WTC11 (cell line): ENCODE measurements at regions not wholly inside any gene's neighbourhood (a gene's known extent, or its start where the extent isn't known, plus 50 kb on each side); places are given as distances from the start of the nearest gene placed in this dataset.

Source experiments
- ATAC-seq: fragments of 200-7000 bp; cut with Tn5 transposase; 2 replicates; pipeline ENCODE4 v1.10.0; 2021; ENCODE audit warnings: mild to moderate bottlenecking, moderate library complexity
- CTCF ChIA-PET: fragments of 300-600 bp; sonication (Branson Sonifier 250); formaldehyde crosslinking; loops from one replicate; lab custom pipeline; 2021; ENCODE audit warnings: antibody characterized with exemption; lab: Charles Lee
- POLR2A ChIA-PET: fragments of 350-600 bp; sonication (Branson Sonifier 250); formaldehyde crosslinking; loops from one replicate; lab custom pipeline; 2021; ENCODE audit warnings: antibody characterized with exemption; lab: Charles Lee
- DNase-seq: peaks from one replicate; pipeline ENCODE4 v3.0.0; 2021; ENCODE audit warnings: low spot score
- H3K27ac Mint-ChIP-seq: 2 replicates; pipeline ENCODE4 v1.8.0; 2021; ENCODE audit warnings: mixed read lengths
- H3K27me3 Mint-ChIP-seq: 2 replicates; pipeline ENCODE4 v1.8.0; 2021; ENCODE audit warnings: low read depth, mild to moderate bottlenecking, moderate library complexity, mixed read lengths
- H3K36me3 Mint-ChIP-seq: 2 replicates; pipeline ENCODE4 v1.8.0; 2021; ENCODE audit warnings: mixed read lengths
- H3K4me1 Mint-ChIP-seq: 2 replicates; pipeline ENCODE4 v1.8.0; 2022; ENCODE audit warnings: mixed read lengths
- H3K4me3 Mint-ChIP-seq: 2 replicates; pipeline ENCODE4 v1.8.0; 2021; ENCODE audit warnings: mild to moderate bottlenecking, moderate library complexity, mixed read lengths
- H3K9me3 Mint-ChIP-seq: 2 replicates; pipeline ENCODE4 v1.8.0; 2021; ENCODE audit warnings: mixed read lengths
- FOXJ3 ChIP-seq: sonication (generic); formaldehyde crosslinking; IDR thresholded peaks from 2 replicates; pipeline ENCODE4 v1.9.0; 2021; ENCODE audit warnings: missing genetic modification reagents, mild to moderate bottlenecking, borderline replicate concordance
- GRHL2 ChIP-seq: fragments of 250-450 bp; sonication (Bioruptor Pico); IDR thresholded peaks from 2 replicates; pipeline ENCODE4 v1.8.0; 2022; ENCODE audit warnings: mild to moderate bottlenecking, moderate library complexity; ENCODE audit not compliant: insufficient replicate concordance, severe bottlenecking
- HMGA2 ChIP-seq: fragments of 250-450 bp; sonication (Bioruptor Pico); IDR thresholded peaks from 2 replicates; pipeline ENCODE4 v1.4.0; 2021; ENCODE audit warnings: mild to moderate bottlenecking, moderate library complexity
- KAT7 ChIP-seq: sonication (generic); formaldehyde crosslinking; IDR thresholded peaks from 2 replicates; pipeline ENCODE4 v1.8.1; 2023; ENCODE audit warnings: missing genetic modification reagents, mild to moderate bottlenecking, borderline replicate concordance
- NR1H2 ChIP-seq: sonication (generic); formaldehyde crosslinking; IDR thresholded peaks from 2 replicates; pipeline ENCODE4 v1.9.0; 2021; ENCODE audit warnings: mild to moderate bottlenecking, moderate library complexity, missing genetic modification reagents
- RORB ChIP-seq: fragments of 250-450 bp; sonication (Bioruptor Pico); IDR thresholded peaks from 2 replicates; pipeline ENCODE4 v1.9.0; 2021; ENCODE audit warnings: mild to moderate bottlenecking
- TCF7 ChIP-seq: sonication (generic); formaldehyde crosslinking; IDR thresholded peaks from 2 replicates; pipeline ENCODE4 v1.8.0; 2022; ENCODE audit warnings: mild to moderate bottlenecking, low read depth, missing genetic modification reagents, moderate library complexity
- ZNF138 ChIP-seq: sonication (generic); formaldehyde crosslinking; conservative IDR thresholded peaks from 2 replicates; pipeline ENCODE4 v1.8.1; 2022; ENCODE audit warnings: mild to moderate bottlenecking, moderate library complexity, missing genetic modification reagents
- ZNF317 ChIP-seq: sonication (generic); formaldehyde crosslinking; IDR thresholded peaks from 2 replicates; pipeline ENCODE4 v1.8.1; 2023; ENCODE audit warnings: low read depth, mild to moderate bottlenecking, moderate library complexity, missing genetic modification reagents, borderline replicate concordance
- TF ChIP-seq, protein P1 (sequence below): fragments of 250-450 bp; sonication (Bioruptor Pico); IDR thresholded peaks from 2 replicates; pipeline ENCODE4 v1.9.0; 2021; ENCODE audit warnings: moderate library complexity, mild to moderate bottlenecking, inconsistent platforms, borderline replicate concordance
- TF ChIP-seq, protein P2 (sequence below): fragments of 250-450 bp; sonication (Bioruptor Pico); IDR thresholded peaks from 2 replicates; pipeline ENCODE4 v1.8.0; 2021; ENCODE audit warnings: mild to moderate bottlenecking
- TF ChIP-seq, protein P3 (sequence below): sonication (generic); formaldehyde crosslinking; IDR thresholded peaks from 2 replicates; pipeline ENCODE4 v1.8.0; 2023; ENCODE audit warnings: missing genetic modification reagents, mild to moderate bottlenecking, borderline replicate concordance
- TF ChIP-seq, protein P4 (sequence below): sonication (generic); formaldehyde crosslinking; IDR thresholded peaks from 2 replicates; pipeline ENCODE4 v1.8.0; 2023; ENCODE audit warnings: missing genetic modification reagents
- TF ChIP-seq, protein P5 (sequence below): sonication (generic); formaldehyde crosslinking; IDR thresholded peaks from 2 replicates; pipeline ENCODE4 v1.8.0; 2022; ENCODE audit warnings: missing genetic modification reagents
- TF ChIP-seq, protein P6 (sequence below): sonication (generic); formaldehyde crosslinking; IDR thresholded peaks from 2 replicates; pipeline ENCODE4 v1.8.1; 2023; ENCODE audit warnings: mild to moderate bottlenecking, missing genetic modification reagents, moderate library complexity
- TF ChIP-seq, protein P7 (sequence below): fragments of 250-450 bp; sonication (Bioruptor Pico); IDR thresholded peaks from 2 replicates; pipeline ENCODE4 v2.1.2; 2022; ENCODE audit warnings: mild to moderate bottlenecking, moderate library complexity
- TF ChIP-seq, protein P8 (sequence below): sonication (generic); formaldehyde crosslinking; IDR thresholded peaks from 2 replicates; pipeline ENCODE4 v1.8.0; 2022; ENCODE audit warnings: mild to moderate bottlenecking, missing genetic modification reagents
- TF ChIP-seq, protein P9 (sequence below): sonication (generic); formaldehyde crosslinking; IDR thresholded peaks from 2 replicates; pipeline ENCODE4 v1.8.1; 2023; ENCODE audit warnings: mild to moderate bottlenecking, moderate library complexity, missing genetic modification reagents

DNA sequence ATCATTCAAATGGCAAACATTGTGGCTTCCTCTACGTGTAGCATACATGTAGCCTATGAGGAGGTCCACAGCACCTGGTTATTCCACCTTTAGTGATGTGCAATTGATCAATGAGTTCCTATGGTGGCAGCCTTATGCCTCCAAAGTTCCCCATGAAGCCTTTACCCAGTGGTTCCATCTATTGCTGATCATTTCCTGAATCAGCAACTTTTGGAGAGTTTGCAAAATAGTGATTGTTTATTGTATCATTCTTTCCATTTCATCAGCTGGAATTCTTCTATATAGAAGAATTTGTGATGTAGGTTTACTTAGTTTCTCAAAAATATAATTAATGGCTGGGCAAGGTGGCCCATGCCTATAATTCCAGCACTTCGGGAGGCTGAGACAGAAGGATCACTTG lies 380.2 kb upstream of the MKI67 start:
- H3K36me3 Mint-ChIP-seq = peaks cover 3% of the 10 kb centered on the region
- H3K9me3 Mint-ChIP-seq = peaks cover 17% of the 10 kb centered on the region
- DNase-seq (no peak), ATAC-seq (no peak)
- no peak for TF ChIP-seq HMGA2
- TF ChIP-seq TCF7 (CRISPR knock-in tag) = no peak
- TF ChIP-seq, protein P1, sequence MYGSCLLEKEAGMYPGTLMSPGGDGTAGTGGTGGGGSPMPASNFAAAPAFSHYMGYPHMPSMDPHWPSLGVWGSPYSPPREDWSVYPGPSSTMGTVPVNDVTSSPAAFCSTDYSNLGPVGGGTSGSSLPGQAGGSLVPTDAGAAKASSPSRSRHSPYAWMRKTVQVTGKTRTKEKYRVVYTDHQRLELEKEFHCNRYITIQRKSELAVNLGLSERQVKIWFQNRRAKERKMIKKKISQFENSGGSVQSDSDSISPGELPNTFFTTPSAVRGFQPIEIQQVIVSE (CRISPR knock-in tag) = no peak
- TF ChIP-seq, protein P2, sequence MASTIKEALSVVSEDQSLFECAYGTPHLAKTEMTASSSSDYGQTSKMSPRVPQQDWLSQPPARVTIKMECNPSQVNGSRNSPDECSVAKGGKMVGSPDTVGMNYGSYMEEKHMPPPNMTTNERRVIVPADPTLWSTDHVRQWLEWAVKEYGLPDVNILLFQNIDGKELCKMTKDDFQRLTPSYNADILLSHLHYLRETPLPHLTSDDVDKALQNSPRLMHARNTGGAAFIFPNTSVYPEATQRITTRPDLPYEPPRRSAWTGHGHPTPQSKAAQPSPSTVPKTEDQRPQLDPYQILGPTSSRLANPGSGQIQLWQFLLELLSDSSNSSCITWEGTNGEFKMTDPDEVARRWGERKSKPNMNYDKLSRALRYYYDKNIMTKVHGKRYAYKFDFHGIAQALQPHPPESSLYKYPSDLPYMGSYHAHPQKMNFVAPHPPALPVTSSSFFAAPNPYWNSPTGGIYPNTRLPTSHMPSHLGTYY = no peak
- TF ChIP-seq, protein P3, sequence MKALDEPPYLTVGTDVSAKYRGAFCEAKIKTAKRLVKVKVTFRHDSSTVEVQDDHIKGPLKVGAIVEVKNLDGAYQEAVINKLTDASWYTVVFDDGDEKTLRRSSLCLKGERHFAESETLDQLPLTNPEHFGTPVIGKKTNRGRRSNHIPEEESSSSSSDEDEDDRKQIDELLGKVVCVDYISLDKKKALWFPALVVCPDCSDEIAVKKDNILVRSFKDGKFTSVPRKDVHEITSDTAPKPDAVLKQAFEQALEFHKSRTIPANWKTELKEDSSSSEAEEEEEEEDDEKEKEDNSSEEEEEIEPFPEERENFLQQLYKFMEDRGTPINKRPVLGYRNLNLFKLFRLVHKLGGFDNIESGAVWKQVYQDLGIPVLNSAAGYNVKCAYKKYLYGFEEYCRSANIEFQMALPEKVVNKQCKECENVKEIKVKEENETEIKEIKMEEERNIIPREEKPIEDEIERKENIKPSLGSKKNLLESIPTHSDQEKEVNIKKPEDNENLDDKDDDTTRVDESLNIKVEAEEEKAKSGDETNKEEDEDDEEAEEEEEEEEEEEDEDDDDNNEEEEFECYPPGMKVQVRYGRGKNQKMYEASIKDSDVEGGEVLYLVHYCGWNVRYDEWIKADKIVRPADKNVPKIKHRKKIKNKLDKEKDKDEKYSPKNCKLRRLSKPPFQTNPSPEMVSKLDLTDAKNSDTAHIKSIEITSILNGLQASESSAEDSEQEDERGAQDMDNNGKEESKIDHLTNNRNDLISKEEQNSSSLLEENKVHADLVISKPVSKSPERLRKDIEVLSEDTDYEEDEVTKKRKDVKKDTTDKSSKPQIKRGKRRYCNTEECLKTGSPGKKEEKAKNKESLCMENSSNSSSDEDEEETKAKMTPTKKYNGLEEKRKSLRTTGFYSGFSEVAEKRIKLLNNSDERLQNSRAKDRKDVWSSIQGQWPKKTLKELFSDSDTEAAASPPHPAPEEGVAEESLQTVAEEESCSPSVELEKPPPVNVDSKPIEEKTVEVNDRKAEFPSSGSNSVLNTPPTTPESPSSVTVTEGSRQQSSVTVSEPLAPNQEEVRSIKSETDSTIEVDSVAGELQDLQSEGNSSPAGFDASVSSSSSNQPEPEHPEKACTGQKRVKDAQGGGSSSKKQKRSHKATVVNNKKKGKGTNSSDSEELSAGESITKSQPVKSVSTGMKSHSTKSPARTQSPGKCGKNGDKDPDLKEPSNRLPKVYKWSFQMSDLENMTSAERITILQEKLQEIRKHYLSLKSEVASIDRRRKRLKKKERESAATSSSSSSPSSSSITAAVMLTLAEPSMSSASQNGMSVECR (CRISPR knock-in tag) = no peak
- TF ChIP-seq, protein P4, sequence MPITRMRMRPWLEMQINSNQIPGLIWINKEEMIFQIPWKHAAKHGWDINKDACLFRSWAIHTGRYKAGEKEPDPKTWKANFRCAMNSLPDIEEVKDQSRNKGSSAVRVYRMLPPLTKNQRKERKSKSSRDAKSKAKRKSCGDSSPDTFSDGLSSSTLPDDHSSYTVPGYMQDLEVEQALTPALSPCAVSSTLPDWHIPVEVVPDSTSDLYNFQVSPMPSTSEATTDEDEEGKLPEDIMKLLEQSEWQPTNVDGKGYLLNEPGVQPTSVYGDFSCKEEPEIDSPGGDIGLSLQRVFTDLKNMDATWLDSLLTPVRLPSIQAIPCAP (CRISPR knock-in tag) = no peak
- TF ChIP-seq ZNF138 = no peak
- TF ChIP-seq, protein P5, sequence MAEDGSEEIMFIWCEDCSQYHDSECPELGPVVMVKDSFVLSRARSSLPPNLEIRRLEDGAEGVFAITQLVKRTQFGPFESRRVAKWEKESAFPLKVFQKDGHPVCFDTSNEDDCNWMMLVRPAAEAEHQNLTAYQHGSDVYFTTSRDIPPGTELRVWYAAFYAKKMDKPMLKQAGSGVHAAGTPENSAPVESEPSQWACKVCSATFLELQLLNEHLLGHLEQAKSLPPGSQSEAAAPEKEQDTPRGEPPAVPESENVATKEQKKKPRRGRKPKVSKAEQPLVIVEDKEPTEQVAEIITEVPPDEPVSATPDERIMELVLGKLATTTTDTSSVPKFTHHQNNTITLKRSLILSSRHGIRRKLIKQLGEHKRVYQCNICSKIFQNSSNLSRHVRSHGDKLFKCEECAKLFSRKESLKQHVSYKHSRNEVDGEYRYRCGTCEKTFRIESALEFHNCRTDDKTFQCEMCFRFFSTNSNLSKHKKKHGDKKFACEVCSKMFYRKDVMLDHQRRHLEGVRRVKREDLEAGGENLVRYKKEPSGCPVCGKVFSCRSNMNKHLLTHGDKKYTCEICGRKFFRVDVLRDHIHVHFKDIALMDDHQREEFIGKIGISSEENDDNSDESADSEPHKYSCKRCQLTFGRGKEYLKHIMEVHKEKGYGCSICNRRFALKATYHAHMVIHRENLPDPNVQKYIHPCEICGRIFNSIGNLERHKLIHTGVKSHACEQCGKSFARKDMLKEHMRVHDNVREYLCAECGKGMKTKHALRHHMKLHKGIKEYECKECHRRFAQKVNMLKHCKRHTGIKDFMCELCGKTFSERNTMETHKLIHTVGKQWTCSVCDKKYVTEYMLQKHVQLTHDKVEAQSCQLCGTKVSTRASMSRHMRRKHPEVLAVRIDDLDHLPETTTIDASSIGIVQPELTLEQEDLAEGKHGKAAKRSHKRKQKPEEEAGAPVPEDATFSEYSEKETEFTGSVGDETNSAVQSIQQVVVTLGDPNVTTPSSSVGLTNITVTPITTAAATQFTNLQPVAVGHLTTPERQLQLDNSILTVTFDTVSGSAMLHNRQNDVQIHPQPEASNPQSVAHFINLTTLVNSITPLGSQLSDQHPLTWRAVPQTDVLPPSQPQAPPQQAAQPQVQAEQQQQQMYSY (CRISPR knock-in tag) = no peak
- TF ChIP-seq, protein P6, sequence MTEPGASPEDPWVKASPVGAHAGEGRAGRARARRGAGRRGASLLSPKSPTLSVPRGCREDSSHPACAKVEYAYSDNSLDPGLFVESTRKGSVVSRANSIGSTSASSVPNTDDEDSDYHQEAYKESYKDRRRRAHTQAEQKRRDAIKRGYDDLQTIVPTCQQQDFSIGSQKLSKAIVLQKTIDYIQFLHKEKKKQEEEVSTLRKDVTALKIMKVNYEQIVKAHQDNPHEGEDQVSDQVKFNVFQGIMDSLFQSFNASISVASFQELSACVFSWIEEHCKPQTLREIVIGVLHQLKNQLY (CRISPR knock-in tag) = no peak
- TF ChIP-seq ZNF317 (CRISPR knock-in tag) = no peak
- TF ChIP-seq, protein P7, sequence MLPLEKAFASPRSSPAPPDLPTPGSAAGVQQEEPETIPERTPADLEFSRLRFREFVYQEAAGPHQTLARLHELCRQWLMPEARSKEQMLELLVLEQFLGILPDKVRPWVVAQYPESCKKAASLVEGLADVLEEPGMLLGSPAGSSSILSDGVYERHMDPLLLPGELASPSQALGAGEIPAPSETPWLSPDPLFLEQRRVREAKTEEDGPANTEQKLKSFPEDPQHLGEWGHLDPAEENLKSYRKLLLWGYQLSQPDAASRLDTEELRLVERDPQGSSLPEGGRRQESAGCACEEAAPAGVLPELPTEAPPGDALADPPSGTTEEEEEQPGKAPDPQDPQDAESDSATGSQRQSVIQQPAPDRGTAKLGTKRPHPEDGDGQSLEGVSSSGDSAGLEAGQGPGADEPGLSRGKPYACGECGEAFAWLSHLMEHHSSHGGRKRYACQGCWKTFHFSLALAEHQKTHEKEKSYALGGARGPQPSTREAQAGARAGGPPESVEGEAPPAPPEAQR (CRISPR knock-in tag) = no peak
- ChIA-PET POLR2A (no interaction called here), CTCF (interaction anchor here (0.7 kb wide), 1 partner anchor 238 kb away, joined by 3 read pairs; no protein-coding TSS in a partner anchor)
- no peak overlapping the region for H3K27ac Mint-ChIP-seq
- no peak overlapping the region for H3K4me3 Mint-ChIP-seq
- peaks cover 14% of the 10 kb centered on the region for H3K4me1 Mint-ChIP-seq
- H3K27me3 Mint-ChIP-seq = 0 out of 2 replicates have a peak, but pooled peaks cover under 1% of the 10 kb centered on the region

DNA sequence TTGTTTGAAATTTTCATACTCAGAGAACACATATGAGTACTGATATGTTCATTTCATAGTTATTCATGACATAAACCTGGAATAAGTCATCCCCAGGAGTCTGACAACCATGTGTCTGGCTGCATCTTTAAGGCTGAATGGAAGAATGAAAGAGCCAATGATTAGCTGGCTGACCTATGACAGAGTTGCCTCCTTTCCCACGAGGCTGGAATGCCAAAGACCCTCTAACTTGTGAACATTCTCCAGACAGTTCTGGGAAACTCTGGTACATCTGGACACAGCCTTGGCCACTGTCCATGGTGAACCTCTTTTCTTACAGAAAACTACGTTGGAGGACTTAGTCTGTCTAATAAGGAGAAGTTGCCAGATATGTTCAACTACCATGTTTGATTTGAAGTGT lies 380.8 kb upstream of the MKI67 start:
- Mint-ChIP-seq H3K36me3 (peaks cover 3% of the 10 kb centered on the region), H3K27ac (no peak overlapping the region), H3K9me3 (peaks cover 17% of the 10 kb centered on the region), H3K4me3 (no peak overlapping the region), H3K27me3 (0 out of 2 replicates have a peak, but pooled peaks cover 2% of the 10 kb centered on the region), H3K4me1 (peaks cover 14% of the 10 kb centered on the region)
- ChIA-PET POLR2A (no interaction called here), CTCF (no interaction called here)
- DNase-seq (no peak), ATAC-seq (no peak)
- TF ChIP-seq KAT7 (CRISPR knock-in tag) (no peak), HMGA2 (no peak), FOXJ3 (CRISPR knock-in tag) (no peak), NR1H2 (no peak), RORB (CRISPR knock-in tag) (no peak), GRHL2 (CRISPR knock-in tag) (no peak)
- TF ChIP-seq, protein P8, sequence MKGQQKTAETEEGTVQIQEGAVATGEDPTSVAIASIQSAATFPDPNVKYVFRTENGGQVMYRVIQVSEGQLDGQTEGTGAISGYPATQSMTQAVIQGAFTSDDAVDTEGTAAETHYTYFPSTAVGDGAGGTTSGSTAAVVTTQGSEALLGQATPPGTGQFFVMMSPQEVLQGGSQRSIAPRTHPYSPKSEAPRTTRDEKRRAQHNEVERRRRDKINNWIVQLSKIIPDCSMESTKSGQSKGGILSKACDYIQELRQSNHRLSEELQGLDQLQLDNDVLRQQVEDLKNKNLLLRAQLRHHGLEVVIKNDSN = no peak
- TF ChIP-seq, protein P9, sequence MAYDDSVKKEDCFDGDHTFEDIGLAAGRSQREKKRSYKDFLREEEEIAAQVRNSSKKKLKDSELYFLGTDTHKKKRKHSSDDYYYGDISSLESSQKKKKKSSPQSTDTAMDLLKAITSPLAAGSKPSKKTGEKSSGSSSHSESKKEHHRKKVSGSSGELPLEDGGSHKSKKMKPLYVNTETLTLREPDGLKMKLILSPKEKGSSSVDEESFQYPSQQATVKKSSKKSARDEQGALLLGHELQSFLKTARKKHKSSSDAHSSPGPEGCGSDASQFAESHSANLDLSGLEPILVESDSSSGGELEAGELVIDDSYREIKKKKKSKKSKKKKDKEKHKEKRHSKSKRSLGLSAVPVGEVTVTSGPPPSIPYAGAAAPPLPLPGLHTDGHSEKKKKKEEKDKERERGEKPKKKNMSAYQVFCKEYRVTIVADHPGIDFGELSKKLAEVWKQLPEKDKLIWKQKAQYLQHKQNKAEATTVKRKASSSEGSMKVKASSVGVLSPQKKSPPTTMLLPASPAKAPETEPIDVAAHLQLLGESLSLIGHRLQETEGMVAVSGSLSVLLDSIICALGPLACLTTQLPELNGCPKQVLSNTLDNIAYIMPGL (CRISPR knock-in tag) = no peak
